Esophagus muscularis mucosa (tissue), 4 donors: ENCODE measurements at regions not wholly inside any gene's neighbourhood (a gene's known extent, or its start where the extent isn't known, plus 50 kb on each side); places are given as distances from the start of the nearest gene placed in this dataset.

Source experiments
- DNase-seq: peaks from one replicate; pipeline ENCODE4 v3.0.0-alpha.2; 2017; ENCODE audit errors: extremely low spot score
- H3K27ac ChIP-seq, 4 donors: fragments of 200-600 bp; sonication (generic); replicated peaks in 1 of 4; 1 replicate in 3 of 4; 2 replicates in 1 of 4; pipeline ENCODE4 v1.5.1; 2016 to 2019; ENCODE audit warnings: mild to moderate bottlenecking in 1 of 4
- H3K27me3 ChIP-seq, 4 donors: fragments of 200-600 bp; sonication (generic); one replicate each; pipeline versions ENCODE4 v1.5.1 to v1.6.0; 2016 to 2019
- H3K36me3 ChIP-seq, 4 donors: fragments of 200-600 bp; sonication (generic); one replicate each; pipeline ENCODE4 v1.5.1; 2016 to 2019
- H3K4me1 ChIP-seq, 4 donors: fragments of 200-600 bp; sonication (generic); one replicate each; pipeline ENCODE4 v1.5.1; 2016 to 2019
- H3K4me3 ChIP-seq, 4 donors: fragments of 200-600 bp; sonication (generic); 1 replicate in 2 of 4; 2 replicates in 2 of 4; pipeline ENCODE4 v1.5.1; 2016 to 2019; ENCODE audit warnings: mild to moderate bottlenecking in 4 of 4, moderate library complexity in 1 of 4
- H3K9me3 ChIP-seq, 4 donors: fragments of 200-600 bp; sonication (generic); 1 replicate in 3 of 4; 2 replicates in 1 of 4; pipeline ENCODE4 v1.5.1; 2016 to 2019
- CTCF ChIP-seq, 3 experiments: fragments of 200-600 bp in 2 of 3; fragments of 450-650 bp in 1 of 3; sonication (generic) in 2 of 3; IDR thresholded peaks; one replicate each; pipeline ENCODE4 v1.5.1; 2017 to 2019; ENCODE audit warnings: antibody characterized with exemption in 3 of 3, mild to moderate bottlenecking in 2 of 3, moderate library complexity in 1 of 3
- EP300 ChIP-seq: sonication (generic); formaldehyde crosslinking; IDR thresholded peaks from one replicate; pipeline ENCODE4 v1.6.1; 2017; ENCODE audit warnings: antibody characterized with exemption
- POLR2A ChIP-seq: fragments of 450-650 bp; IDR thresholded peaks from one replicate; pipeline ENCODE4 v1.6.1; 2017; ENCODE audit warnings: antibody characterized with exemption, moderate library complexity, mild to moderate bottlenecking, low read depth
- POLR2AphosphoS5 ChIP-seq, 2 donors: sonication (generic); formaldehyde crosslinking; IDR thresholded peaks; one replicate each; pipeline ENCODE4 v1.6.1; 2017; ENCODE audit warnings: antibody characterized with exemption in 2 of 2
- WGBS: methylation state at CpG from one replicate; pipeline ENCODE4 v1.1.5; 2018; 5-methylcytosine and 5-hydroxymethylcytosine counted together
- intact Hi-C: fragments of 100-400 bp; cut with DNase I; formaldehyde crosslinking; loops from one replicate; pipeline ENCODE4 v1.15.1; 2023

GRCh38 chr13:34862311-34862710 is 79.8 kb upstream of the NBEA start:
- TF ChIP-seq POLR2AphosphoS5 (IDR thresholded peaks at IDR 0.05), result no peak
- TF ChIP-seq POLR2A, result no peak
- no peak for TF ChIP-seq EP300
- no peak for TF ChIP-seq CTCF (IDR thresholded peaks at IDR 0.05)

GRCh38 chr13:34862716-34863115 is 79.4 kb upstream of the NBEA start:
- no peak for TF ChIP-seq CTCF (IDR thresholded peaks at IDR 0.05)
- no peaks in the 10 kb centered on the region for H3K9me3 ChIP-seq
- no peaks in the 10 kb centered on the region for H3K27me3 ChIP-seq
- H3K4me3 ChIP-seq, result no peak overlapping the region
- H3K4me1 ChIP-seq, result peaks cover 0 to 19% (median 8%) of the 10 kb centered on the region in 4 donors
- H3K27ac ChIP-seq, result no peak overlapping the region
- WGBS, result 92% methylated on average over 3 of the region's 3 CpGs
- DNase-seq, result no peak
- H3K36me3 ChIP-seq, result no peaks in the 10 kb centered on the region
- intact Hi-C loops, result no loop called here

More at GRCh38 chr13:34862311-34862710, 79.8 kb upstream of the NBEA start:
- intact Hi-C loops, result no loop called here
- Histone ChIP-seq H3K9me3 (no peaks in the 10 kb centered on the region), H3K36me3 (no peaks in the 10 kb centered on the region), H3K27ac (no peak overlapping the region), H3K4me1 (peaks cover 0 to 19% (median 9%) of the 10 kb centered on the region in 4 donors), H3K27me3 (no peaks in the 10 kb centered on the region), H3K4me3 (no peak overlapping the region)
- 85% methylated on average over 2 of the region's 2 CpGs for WGBS
- DNase-seq, result no peak

GRCh38 chr13:34863360-34864135 is 78.5 kb upstream of the NBEA start:
- WGBS, result 81% methylated on average over 4 of the region's 4 CpGs
- Histone ChIP-seq H3K27ac (no peak overlapping the region), H3K27me3 (no peaks in the 10 kb centered on the region), H3K4me1 (peaks cover 0 to 15% (median 2%) of the 10 kb centered on the region in 4 donors), H3K36me3 (no peaks in the 10 kb centered on the region), H3K4me3 (no peak overlapping the region), H3K9me3 (no peaks in the 10 kb centered on the region)
- intact Hi-C loops, result no loop called here
- TF ChIP-seq POLR2AphosphoS5 (IDR thresholded peaks at IDR 0.05) (no peak), POLR2A (no peak), EP300 (no peak), CTCF (IDR thresholded peaks at IDR 0.05) (no peak)
- DNase-seq, result no peak

- Histone ChIP-seq H3K9me3 (no peaks in the 10 kb centered on the region), H3K4me1 (peaks cover 0 to 15% (median 2%) of the 10 kb centered on the region in 4 donors), H3K27ac (no peak overlapping the region), H3K4me3 (no peak overlapping the region), H3K27me3 (no peaks in the 10 kb centered on the region), H3K36me3 (no peaks in the 10 kb centered on the region)
- DNase-seq, result no peak
- 100% methylated on average over 1 of the region's 1 CpG for WGBS
- TF ChIP-seq CTCF (IDR thresholded peaks at IDR 0.05) (no peak), POLR2AphosphoS5 (IDR thresholded peaks at IDR 0.05) (no peak), EP300 (no peak), POLR2A (no peak)
- intact Hi-C loops, result no loop called here
Observed at GRCh38 chr13:34864671-34865070, 77.4 kb upstream of the NBEA start.

GRCh38 chr13:34867590-34867989 is 74.5 kb upstream of the NBEA start:
- Histone ChIP-seq H3K9me3 (no peaks in the 10 kb centered on the region), H3K4me3 (no peak overlapping the region), H3K36me3 (no peaks in the 10 kb centered on the region), H3K4me1 (peaks cover 0 to 15% (median 2%) of the 10 kb centered on the region in 4 donors), H3K27ac (no peak overlapping the region), H3K27me3 (no peaks in the 10 kb centered on the region)
- DNase-seq, result no peak
- WGBS, result 89% methylated on average over 4 of the region's 4 CpGs
- TF ChIP-seq CTCF (IDR thresholded peaks at IDR 0.05), result no peak
- TF ChIP-seq POLR2AphosphoS5 (IDR thresholded peaks at IDR 0.05), result no peak
- no peak for TF ChIP-seq EP300
- TF ChIP-seq POLR2A, result no peak
- intact Hi-C loops, result no loop called here
